Right cardiac atrium (tissue), 5 donors: ENCODE measurements at regions not wholly inside any gene's neighbourhood (a gene's known extent, or its start where the extent isn't known, plus 50 kb on each side); places are given as distances from the start of the nearest gene placed in this dataset.
A peak's percentile ranks its signal among the peaks of the same experiment; 100 is the strongest.
"Not testable (repeated sequence)": the region's sequence is repeated elsewhere in the genome, so short reads cannot be mapped to it uniquely, and the experiment has no call there.

ENCODE experiments used
- ATAC-seq, 2 donors: fragments of 200-7000 bp; cut with Tn5 transposase; one replicate each; pipeline versions ENCODE4 v1.8.0 to v1.9.1; 2020; ENCODE audit warnings: moderate library complexity in 2 of 2, mild to moderate bottlenecking in 1 of 2
- DNase-seq, 3 donors: peaks; one replicate each; pipeline ENCODE4 v3.0.0-alpha.2; 2020
- H3K27ac ChIP-seq: one replicate; pipeline ENCODE4 v1.5.1; 2013; ENCODE audit warnings: mild to moderate bottlenecking, low read length, control low read depth, moderate library complexity
- H3K27me3 ChIP-seq: one replicate; pipeline ENCODE4 v1.6.1; 2013; ENCODE audit not compliant: control insufficient read depth, insufficient read depth
- H3K4me1 ChIP-seq: one replicate; pipeline ENCODE4 v1.6.1; 2013; ENCODE audit warnings: low read length; ENCODE audit not compliant: control insufficient read depth, insufficient read depth
- H3K4me3 ChIP-seq: one replicate; pipeline ENCODE4 v1.5.1; 2013; ENCODE audit warnings: low read length, control low read depth
- H3K9me3 ChIP-seq: one replicate; pipeline ENCODE4 v1.6.1; 2013; ENCODE audit warnings: low read length; ENCODE audit not compliant: control insufficient read depth
- WGBS: extraction: QIAGEN DNeasy Blood & Tissue Kit; methylation state at CpG from one replicate; pipeline ENCODE4 v1.1.7; 2013; 5-methylcytosine and 5-hydroxymethylcytosine counted together
- intact Hi-C, 4 donors: fragments of 100-400 bp; cut with DNase I; formaldehyde crosslinking; loops; one replicate each; pipeline versions ENCODE4 v1.11.0 to v1.14.0; 2022 to 2023
- donor health status: healthy with polysubstance abuse.
- donor health status: DM: no; HTN: yes; CAD: no.
- donor health status: DM: no; HTN: no; CAD: no.
- donor health status: DM: no; HTN: yes; CAD: no; lungs with severe emphysema.
- donor health status: DM: yes; HTN: yes; CAD: no.

DNA sequence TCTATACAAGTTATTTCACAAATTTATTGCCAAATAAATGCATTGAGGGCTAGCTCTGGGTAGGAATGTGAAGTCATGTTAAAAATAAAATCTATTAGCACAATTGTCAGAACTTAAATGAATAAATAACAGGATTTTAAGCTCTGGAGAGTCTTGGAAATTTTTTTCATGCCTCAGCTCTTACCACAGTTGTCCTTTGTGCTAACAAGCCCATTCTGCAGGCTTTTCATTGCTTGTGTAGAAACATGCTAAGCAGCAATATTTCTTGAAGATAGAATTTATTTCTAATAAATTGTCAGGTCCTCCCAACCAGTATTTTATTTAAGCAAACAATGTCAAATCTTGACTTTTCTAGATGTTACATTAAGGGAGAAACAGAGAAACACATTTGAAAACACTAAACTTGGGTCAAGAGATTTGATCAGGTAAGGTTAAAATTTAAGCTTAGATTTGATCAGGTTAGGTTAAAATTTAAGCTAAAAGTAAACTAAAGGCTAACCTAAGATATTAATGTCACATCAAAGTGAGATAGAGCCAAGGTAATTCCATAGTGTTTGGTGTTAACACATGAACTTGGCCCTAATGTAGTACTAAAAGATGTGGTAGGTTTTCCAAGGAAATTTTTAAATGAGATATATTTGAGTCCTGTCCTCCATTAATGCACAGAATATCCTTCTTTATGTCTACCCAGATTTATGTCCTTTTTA is 179.1 kb upstream of the IL1RAPL1 start:
- ATAC-seq (no peak), DNase-seq (no peak)
- Histone ChIP-seq H3K27ac (no peak overlapping the region), H3K9me3 (no peaks in the 10 kb centered on the region), H3K4me1 (no peaks in the 10 kb centered on the region), H3K4me3 (no peak overlapping the region), H3K27me3 (no peaks in the 10 kb centered on the region)
- intact Hi-C loops = no loop called here

DNA sequence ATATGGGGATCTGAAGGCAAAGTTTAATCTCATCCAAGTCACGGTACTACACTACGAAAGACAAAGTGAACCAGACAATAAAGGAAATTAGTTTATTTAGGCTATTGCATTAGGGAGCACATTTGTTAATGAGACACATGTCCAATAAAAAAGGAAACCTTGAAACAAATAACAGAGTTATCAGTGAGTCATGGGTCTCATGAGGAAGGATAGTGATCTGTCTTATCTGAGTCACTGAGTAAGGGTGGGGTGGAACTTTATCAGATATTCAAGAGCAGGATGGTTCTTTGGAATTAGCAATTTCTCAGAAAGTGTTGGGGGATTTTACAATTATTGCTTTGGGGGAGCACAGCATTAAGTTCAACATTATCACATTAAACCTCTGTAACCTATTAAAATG is 188.9 kb upstream of the IL1RAPL1 start:
- intact Hi-C loops = no loop called here
- Histone ChIP-seq H3K9me3 (no peaks in the 10 kb centered on the region), H3K4me3 (no peak overlapping the region), H3K27me3 (no peaks in the 10 kb centered on the region), H3K4me1 (no peaks in the 10 kb centered on the region), H3K27ac (no peak overlapping the region)
- ATAC-seq (no peak), DNase-seq (no peak)
- 81% methylated on average over 2 of the region's 2 CpGs for WGBS

DNA sequence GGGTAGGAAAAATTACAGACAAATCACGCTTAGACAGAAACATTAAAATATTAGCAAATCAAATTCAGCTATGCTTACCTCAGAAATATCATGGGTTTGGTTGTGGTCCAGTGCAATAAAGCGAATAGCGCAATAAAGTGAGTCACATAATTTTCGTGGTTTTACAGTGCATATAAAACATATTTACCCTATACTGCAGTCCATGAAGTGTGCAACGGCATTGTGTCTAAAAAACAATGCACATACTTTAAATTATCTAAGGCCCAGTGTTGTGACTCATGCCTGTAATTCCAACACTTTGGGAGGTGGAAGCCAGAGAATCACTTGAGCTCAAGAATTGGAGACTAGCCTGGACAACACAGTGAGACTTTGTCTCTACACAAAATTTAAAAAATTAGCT is 195.7 kb upstream of the IL1RAPL1 start:
- H3K4me1 ChIP-seq = no peaks in the 10 kb centered on the region
- H3K4me3 ChIP-seq = no peak overlapping the region
- intact Hi-C loops = no loop called here
- WGBS = 93% methylated on average over 5 of the region's 5 CpGs
- H3K27me3 ChIP-seq = no peaks in the 10 kb centered on the region
- ATAC-seq (no peak), DNase-seq (no peak)
- no peak overlapping the region for H3K27ac ChIP-seq
- no peaks in the 10 kb centered on the region for H3K9me3 ChIP-seq

DNA sequence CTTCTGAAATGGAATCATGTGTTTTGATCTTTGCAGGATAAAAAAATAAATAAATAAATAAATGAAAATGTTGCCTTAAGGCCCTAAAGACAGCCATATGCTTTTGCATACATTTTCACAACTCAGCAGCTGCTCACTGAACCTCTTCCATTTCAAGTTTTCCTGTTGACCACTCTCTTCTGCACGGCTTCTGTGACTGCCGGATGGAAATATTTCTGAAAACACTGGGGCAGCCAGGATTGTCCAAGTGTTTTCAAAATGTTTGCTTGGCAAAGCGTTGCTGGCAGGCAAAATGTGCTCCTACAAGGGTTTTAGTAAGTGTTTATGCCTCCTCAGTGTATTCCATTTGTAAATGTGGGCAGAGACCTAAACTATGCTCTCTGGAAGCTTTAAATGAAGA is 208.1 kb upstream of the IL1RAPL1 start:
- Histone ChIP-seq H3K4me1 (no peaks in the 10 kb centered on the region), H3K27me3 (no peaks in the 10 kb centered on the region), H3K9me3 (no peaks in the 10 kb centered on the region), H3K27ac (no peak overlapping the region), H3K4me3 (no peak overlapping the region)
- intact Hi-C loops = no loop called here
- no peak for DNase-seq
- no peak for ATAC-seq
- 51% methylated on average over 3 of the region's 3 CpGs for WGBS

DNA sequence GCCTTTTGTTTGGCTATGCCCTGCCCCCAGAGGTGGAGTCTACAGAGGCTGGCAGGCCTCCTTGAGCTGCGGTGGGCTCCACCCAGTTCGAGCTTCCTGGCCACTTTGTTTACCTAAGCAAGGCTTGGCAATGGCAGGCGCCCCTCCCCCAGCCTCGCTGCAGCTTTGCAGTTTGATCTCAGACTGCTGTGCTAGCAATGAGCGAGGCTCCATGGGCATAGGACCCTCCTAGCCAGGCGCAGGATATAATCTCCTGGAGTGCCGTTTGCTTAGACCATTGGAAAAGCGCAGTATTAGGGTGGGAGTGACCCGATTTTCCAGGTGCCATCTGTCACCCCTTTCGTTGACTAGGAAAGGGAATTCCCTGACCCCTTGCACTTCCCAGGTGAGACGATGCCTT is 219.6 kb upstream of the IL1RAPL1 start:
- ATAC-seq, H3K27me3 ChIP-seq, H3K4me3 ChIP-seq, H3K9me3 ChIP-seq, H3K4me1 ChIP-seq, intact Hi-C loops, H3K27ac ChIP-seq: not testable (repeated sequence)
- peak in 1 of 3 donors; percentile 28 for DNase-seq
- 87% methylated on average over 11 of the region's 11 CpGs for WGBS

DNA sequence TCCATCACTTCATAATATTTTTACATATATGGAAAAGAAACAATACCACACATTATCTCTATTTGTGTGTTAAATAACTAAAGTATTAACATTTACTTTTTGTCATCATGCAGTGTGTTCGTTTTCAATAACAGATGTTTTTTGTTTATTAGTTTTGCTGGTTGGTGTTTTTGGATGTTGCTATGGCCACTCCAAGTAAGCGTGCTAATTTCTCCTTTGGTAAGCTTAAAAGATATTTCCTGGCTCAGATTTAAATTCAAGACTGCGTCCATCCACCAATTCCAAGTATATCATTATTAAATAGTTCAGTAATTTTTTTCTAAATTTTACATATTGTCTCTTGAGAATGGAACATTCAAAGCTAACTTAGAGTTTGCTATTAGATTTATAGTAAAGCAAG is 235.4 kb upstream of the IL1RAPL1 start:
- Histone ChIP-seq H3K27ac (no peak overlapping the region), H3K4me3 (no peak overlapping the region), H3K27me3 (no peaks in the 10 kb centered on the region), H3K9me3 (no peaks in the 10 kb centered on the region), H3K4me1 (no peaks in the 10 kb centered on the region)
- ATAC-seq (no peak), DNase-seq (no peak)
- intact Hi-C loops = no loop called here
- WGBS = 49% methylated on average over 3 of the region's 3 CpGs

DNA sequence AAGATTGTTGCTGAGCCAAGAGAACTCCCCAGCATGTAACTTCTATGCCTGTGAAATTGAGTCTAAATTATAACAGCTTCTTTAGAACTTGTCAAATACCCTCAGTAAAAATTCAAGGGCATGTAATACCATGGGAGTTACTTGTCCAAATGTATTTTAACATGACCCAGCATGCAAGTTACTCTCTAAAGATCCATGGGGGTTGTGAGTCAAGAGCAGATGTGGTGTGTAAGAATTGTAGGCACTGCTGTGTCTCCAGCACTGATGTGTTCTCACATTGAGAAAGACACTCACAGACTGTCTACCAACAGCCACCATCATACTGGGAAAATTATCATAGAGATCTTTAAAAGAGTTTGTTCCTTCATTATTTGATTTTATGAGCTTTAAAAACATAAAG is 237.4 kb upstream of the IL1RAPL1 start:
- DNase-seq = no peak
- Histone ChIP-seq H3K4me3 (no peak overlapping the region), H3K9me3 (no peaks in the 10 kb centered on the region), H3K27me3 (no peaks in the 10 kb centered on the region), H3K4me1 (no peaks in the 10 kb centered on the region), H3K27ac (no peak overlapping the region)
- ATAC-seq = no peak
- intact Hi-C loops = no loop called here

DNA sequence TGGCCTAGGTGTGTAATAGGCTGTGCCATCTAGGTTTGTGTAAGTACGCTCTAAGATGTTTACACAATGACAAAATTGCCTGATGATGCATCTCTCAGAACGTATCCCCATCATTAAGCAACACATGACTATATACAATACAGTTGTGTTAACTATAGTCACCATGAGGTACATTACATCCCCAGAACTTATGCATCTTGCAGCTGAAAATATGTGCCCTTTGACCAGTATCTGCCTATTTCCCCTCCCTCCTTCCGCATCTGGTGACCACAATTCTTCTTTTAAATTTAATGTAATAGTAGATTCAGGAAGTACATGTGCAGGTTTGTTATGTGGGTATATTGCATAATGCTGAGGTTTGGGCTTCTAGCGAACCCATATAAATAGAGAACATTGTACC is 239.8 kb upstream of the IL1RAPL1 start:
- H3K27me3 ChIP-seq = no peaks in the 10 kb centered on the region

DNA sequence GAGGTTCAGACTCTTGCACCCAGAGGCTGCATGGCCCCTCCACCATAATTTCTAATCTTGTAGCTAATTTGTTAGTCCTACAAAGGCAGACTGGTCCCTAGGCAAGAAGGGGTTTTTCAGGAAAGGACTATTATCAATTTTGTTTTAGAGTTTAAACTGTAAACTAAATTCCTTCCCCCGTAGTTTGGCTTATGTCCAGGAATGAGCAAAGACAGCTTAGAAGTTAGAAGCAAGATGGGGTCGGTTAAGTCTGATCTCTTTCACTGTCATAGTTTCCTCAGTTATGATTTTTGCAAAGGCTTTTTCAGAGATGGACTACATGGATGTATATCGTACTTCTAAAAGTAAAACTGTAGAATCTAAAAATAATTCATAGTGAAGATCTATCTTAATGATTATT is 258.1 kb upstream of the IL1RAPL1 start:
- Histone ChIP-seq H3K4me1 (no peaks in the 10 kb centered on the region), H3K9me3 (no peaks in the 10 kb centered on the region), H3K4me3 (no peak overlapping the region), H3K27me3 (no peaks in the 10 kb centered on the region), H3K27ac (no peak overlapping the region)
- DNase-seq (no peak), ATAC-seq (no peak)
- WGBS = 31% methylated on average over 3 of the region's 3 CpGs
- intact Hi-C loops = no loop called here

More for the DNA sequence above, 239.8 kb upstream of the IL1RAPL1 start:
- intact Hi-C loops = no loop called here
- no peak overlapping the region for H3K27ac ChIP-seq
- no peaks in the 10 kb centered on the region for H3K9me3 ChIP-seq
- ATAC-seq = no peak
- WGBS = 85% methylated on average over 4 of the region's 4 CpGs
- H3K4me1 ChIP-seq = no peaks in the 10 kb centered on the region
- H3K4me3 ChIP-seq = no peak overlapping the region
- no peak for DNase-seq

DNA sequence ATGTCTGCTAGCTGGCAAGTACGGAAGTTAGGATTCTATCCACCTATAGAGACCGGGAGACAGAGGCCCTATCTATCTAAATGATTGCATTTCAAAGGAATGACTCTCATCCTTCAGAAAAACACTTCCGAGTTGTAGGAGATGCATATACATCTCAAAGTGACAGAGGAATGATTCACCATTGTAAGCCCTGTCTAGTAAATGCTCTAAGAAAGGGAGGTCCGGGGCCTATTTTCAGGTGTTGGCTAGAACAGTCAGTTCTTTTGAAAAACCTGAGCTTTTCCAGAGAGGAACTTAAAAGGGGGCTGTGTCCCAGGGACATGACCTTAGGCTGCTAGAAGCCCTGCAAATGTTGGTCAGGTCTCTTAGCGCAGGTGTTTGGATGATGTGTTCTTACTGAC is 262.9 kb upstream of the IL1RAPL1 start:
- no peaks in the 10 kb centered on the region for H3K27me3 ChIP-seq
- intact Hi-C loops = no loop called here
- no peaks in the 10 kb centered on the region for H3K4me1 ChIP-seq
- no peak overlapping the region for H3K4me3 ChIP-seq
- no peak for ATAC-seq
- no peak overlapping the region for H3K27ac ChIP-seq
- WGBS = 66% methylated on average over 5 of the region's 5 CpGs
- no peak for DNase-seq
- H3K9me3 ChIP-seq = no peaks in the 10 kb centered on the region

DNA sequence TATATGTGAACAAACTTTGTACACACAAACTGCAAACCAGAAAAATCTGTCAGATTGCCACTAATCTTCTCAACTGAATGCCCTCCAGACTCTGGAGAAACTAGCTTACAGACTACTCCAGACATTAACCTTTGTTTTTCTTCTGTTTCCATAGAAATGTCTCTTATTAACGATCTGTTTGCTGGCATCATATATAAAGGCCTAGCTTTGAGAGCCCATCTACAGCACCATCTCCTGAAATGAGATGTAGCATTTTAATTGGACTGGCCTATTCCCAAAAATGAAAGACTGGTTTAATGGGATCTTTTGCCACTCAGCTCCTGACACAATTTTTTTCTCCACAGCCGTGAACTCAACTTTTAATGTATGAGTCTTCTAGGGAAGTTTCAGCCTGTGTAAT is 266.0 kb upstream of the IL1RAPL1 start:
- ATAC-seq = no peak
- H3K4me1 ChIP-seq = no peaks in the 10 kb centered on the region
- no peak overlapping the region for H3K4me3 ChIP-seq
- no peak overlapping the region for H3K27ac ChIP-seq
- intact Hi-C loops = no loop called here
- WGBS = 56% methylated on average over 2 of the region's 2 CpGs
- no peak for DNase-seq
- no peaks in the 10 kb centered on the region for H3K9me3 ChIP-seq
- no peaks in the 10 kb centered on the region for H3K27me3 ChIP-seq

DNA sequence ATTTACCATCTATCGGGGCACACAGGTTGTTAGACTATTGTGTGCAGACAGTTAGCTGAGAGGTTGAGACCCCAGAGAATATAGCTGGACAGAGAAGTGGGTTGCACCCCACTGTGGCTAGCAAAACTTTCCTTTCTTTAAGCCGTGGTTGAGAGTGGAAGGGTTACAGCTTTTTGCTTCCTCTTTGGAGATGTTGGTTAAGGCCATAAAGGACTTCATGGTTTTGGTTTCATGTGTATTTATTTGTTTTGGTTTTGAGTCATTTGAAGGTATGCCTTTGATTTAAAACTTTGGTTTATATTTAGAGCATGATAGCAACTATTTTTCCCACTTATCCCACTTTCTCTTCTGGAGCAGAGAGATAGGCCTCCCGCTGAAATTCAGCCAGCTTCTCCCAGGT is 274.3 kb upstream of the IL1RAPL1 start:
- intact Hi-C loops = no loop called here
- H3K9me3 ChIP-seq = no peaks in the 10 kb centered on the region
- no peak overlapping the region for H3K27ac ChIP-seq
- ATAC-seq = no peak
- H3K4me3 ChIP-seq = no peak overlapping the region
- no peaks in the 10 kb centered on the region for H3K4me1 ChIP-seq
- no peaks in the 10 kb centered on the region for H3K27me3 ChIP-seq
- 85% methylated on average over 3 of the region's 3 CpGs for WGBS
- DNase-seq = no peak
